ACHN (cell line): ENCODE measurements at regions not wholly inside any gene's neighbourhood (a gene's known extent, or its start where the extent isn't known, plus 50 kb on each side); places are given as distances from the start of the nearest gene placed in this dataset.
"Not testable (repeated sequence)": the region's sequence is repeated elsewhere in the genome, so short reads cannot be mapped to it uniquely, and the experiment has no call there.

Experiments
- DNase-seq: peaks from one replicate; pipeline ENCODE4 v3.0.0-alpha.2; 2015
- in situ Hi-C: cut with HindIII; loops from 2 replicates; pipeline ENCODE4 v1.10.0; 2017; ENCODE audit warnings: low sequenced_read_pairs, low pct_ligation_motif_present, low pct_unique_long_range_greater_than_20kb

- DNase-seq, in situ Hi-C loops: not testable (repeated sequence)
Measured at GRCh38 chr15:20380199-20380598, 161.4 kb downstream of the GOLGA6L6 start.

GRCh38 chr15:20376872-20377271 is 164.7 kb downstream of the GOLGA6L6 start:
- in situ Hi-C loops: no loop called here
- DNase-seq: no peak

- in situ Hi-C loops, DNase-seq: not testable (repeated sequence)
Measured at GRCh38 chr15:20372416-20372815, 169.2 kb downstream of the GOLGA6L6 start.

- in situ Hi-C loops: no loop called here
- DNase-seq: no peak
Measured at GRCh38 chr15:20369500-20369899, 172.1 kb downstream of the GOLGA6L6 start.

- in situ Hi-C loops: no loop called here
- DNase-seq: no peak
Measured at GRCh38 chr15:20368974-20369373, 172.6 kb downstream of the GOLGA6L6 start.

GRCh38 chr15:20367093-20367492 is 174.5 kb downstream of the GOLGA6L6 start:
- DNase-seq: no peak
- in situ Hi-C loops: no loop called here

GRCh38 chr15:20363591-20363990 is 178.0 kb downstream of the GOLGA6L6 start:
- DNase-seq, in situ Hi-C loops: not testable (repeated sequence)

- in situ Hi-C loops: no loop called here
Measured at GRCh38 chr15:20361091-20361490, 180.5 kb downstream of the GOLGA6L6 start.

GRCh38 chr15:20358779-20359414 is 182.7 kb downstream of the GOLGA6L6 start:
- no peak for DNase-seq
- in situ Hi-C loops: no loop called here

More at GRCh38 chr15:20361091-20361490, 180.5 kb downstream of the GOLGA6L6 start:
- no peak for DNase-seq

GRCh38 chr15:20358066-20358778 is 183.4 kb downstream of the GOLGA6L6 start:
- DNase-seq: no peak
- in situ Hi-C loops: no loop called here

GRCh38 chr15:20357481-20358065 is 184.0 kb downstream of the GOLGA6L6 start:
- no peak for DNase-seq
- in situ Hi-C loops: no loop called here

GRCh38 chr15:20356911-20357480 is 184.6 kb downstream of the GOLGA6L6 start:
- in situ Hi-C loops: no loop called here
- DNase-seq: no peak

GRCh38 chr15:20356444-20356910 is 185.1 kb downstream of the GOLGA6L6 start:
- peak; percentile 51 for DNase-seq
- in situ Hi-C loops: no loop called here

GRCh38 chr15:20355256-20355868 is 186.2 kb downstream of the GOLGA6L6 start:
- in situ Hi-C loops: no loop called here
- no peak for DNase-seq

GRCh38 chr15:20354884-20355223 is 186.7 kb downstream of the GOLGA6L6 start:
- in situ Hi-C loops, DNase-seq: not testable (repeated sequence)

- no peak for DNase-seq
- in situ Hi-C loops: no loop called here
Measured at GRCh38 chr15:20353966-20354883, 187.4 kb downstream of the GOLGA6L6 start.

- in situ Hi-C loops: no loop called here
- DNase-seq: no peak
Measured at GRCh38 chr15:20352241-20353200, 189.1 kb downstream of the GOLGA6L6 start.
